T47D (cell line): ENCODE measurements at regions not wholly inside any gene's neighbourhood (a gene's known extent, or its start where the extent isn't known, plus 50 kb on each side); places are given as distances from the start of the nearest gene placed in this dataset.
A peak's percentile ranks its signal among the peaks of the same experiment; 100 is the strongest.

Source experiments
- DNase-seq, 2 experiments: peaks; one replicate each; pipeline versions ENCODE4 v3.0.0 to v3.0.0-alpha.2; 2011 to 2012; ENCODE audit warnings: low read depth in 1 of 2, low spot score in 1 of 2
- JUND ChIP-seq: IDR thresholded peaks from 2 replicates; pipeline ENCODE4 v1.6.1; 2012; ENCODE audit warnings: low read depth
- in situ Hi-C: cut with HindIII; loops from 2 replicates; pipeline ENCODE4 v1.10.0; 2016; ENCODE audit warnings: low sequenced_read_pairs, low pct_unique_long_range_greater_than_20kb

DNA sequence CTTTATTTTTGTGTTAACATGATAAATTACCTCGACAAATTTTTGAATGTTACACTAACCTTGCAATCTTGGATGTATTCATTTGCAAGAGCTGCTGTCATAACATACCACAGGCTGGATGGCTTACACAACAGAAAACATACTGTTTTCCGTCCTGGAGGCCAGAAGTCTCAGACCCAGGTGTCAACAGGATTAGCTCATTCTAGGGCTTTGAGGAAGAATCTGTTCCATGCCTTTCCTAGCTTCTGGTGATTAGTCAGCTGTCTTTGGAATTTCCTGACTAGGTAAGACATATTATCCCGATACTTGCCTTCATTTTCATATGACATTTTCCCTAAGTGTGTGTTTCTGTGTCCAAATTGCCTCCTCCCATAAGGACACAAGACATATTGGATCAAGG lies 188.6 kb upstream of the CDH19 start:
- no peak for TF ChIP-seq JUND
- in situ Hi-C loops: no loop called here
- DNase-seq: no peak

DNA sequence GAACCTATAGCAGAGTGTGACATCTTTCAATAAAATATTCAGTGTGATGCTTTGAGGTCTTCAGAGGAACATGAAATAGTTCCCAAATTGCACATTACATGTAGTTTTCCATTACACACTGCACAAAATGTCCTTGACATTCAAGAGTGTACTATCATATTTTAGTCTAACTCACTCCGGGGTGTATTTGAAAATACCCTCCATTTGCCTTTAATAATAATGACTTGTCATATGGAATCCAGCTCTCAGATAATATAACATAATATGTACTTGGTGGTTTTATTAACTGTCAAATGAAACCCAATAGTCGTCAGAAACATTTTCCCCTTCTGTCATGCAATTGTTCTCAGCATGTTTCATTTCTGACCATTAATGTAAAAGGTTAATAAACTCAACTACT lies 176.7 kb upstream of the CDH19 start:
- no peak for TF ChIP-seq JUND
- in situ Hi-C loops: no loop called here
- DNase-seq: no peak

- in situ Hi-C loops: no loop called here
- no peak for TF ChIP-seq JUND
- no peak for DNase-seq
These were observed 174.2 kb upstream of the CDH19 start for GRCh38 chr18:66778048-66778447.

DNA sequence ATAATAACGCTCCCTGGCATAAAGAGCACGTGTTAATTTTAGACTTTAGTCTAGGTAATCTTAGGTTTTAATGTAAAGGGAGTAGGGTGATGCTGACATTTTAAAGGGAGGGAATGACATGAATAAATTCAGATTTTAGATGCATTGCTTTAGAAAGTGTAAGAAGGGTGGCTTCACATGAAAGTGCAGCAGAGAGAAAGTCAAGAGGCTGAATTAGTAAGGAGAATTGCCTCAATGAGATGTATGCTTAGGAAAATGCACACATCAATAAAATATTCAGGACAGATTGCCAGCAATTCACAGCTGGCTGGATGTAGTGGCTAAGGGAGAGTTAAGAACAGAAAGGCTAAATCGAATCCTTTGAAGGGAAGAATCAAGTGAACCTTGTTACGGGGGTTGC lies 165.5 kb upstream of the CDH19 start:
- no peak for TF ChIP-seq JUND
- in situ Hi-C loops: no loop called here
- DNase-seq: no peak

DNA sequence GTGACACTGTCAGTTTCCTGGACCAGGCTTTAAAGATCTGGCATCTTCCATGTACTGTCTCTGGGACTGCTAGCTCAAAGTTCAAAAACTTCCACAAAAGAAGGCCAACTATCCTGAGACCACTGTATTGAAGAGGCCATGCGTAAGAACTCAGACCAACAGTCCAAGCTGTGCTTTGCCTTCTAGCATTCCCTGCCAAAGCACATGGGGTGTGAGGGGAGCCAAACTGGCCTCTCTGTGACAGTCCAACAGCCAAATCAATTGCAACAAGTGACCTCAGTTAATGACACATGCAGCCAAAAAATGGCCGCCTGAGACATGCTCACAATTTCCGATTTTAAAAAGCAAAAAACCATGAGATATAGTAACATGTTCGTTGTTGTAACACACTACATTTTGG lies 160.3 kb upstream of the CDH19 start:
- in situ Hi-C loops: no loop called here
- no peak for TF ChIP-seq JUND
- DNase-seq: no peak

DNA sequence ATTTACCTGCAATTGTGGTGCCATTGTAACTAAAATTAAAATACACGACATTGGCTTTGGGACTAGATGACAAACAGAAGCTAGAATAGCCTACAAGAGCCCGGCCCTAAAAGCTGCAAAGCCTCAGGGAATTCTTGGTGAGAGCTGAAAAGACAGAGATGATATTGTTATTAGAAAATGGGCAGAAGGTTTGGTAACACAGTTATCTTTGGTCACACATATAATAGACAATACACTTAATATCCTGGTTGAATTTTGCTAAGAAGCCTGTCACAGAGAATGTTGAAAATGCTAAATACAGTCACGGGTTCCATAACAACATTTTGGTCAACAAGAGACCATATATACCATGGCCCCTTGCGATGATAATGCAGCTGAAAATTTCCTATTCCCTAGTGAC lies 157.3 kb upstream of the CDH19 start:
- TF ChIP-seq JUND: no peak
- in situ Hi-C loops: no loop called here
- no peak for DNase-seq

DNA sequence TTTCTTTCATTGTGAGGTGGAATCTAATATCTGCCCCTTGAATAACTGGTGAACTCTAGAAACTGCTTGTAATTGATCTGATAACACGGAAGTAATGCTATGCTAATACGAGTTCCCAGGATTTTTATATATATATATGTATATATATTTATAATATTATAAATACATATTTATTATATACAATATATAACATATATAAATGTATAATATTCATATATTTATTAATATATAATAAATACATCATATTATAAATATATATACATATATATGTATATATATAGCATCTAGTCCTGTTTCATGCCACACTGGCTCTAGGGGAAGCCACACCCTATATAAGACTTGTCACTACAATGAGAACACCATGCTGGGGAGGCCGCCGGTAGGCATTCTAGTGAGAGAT lies 156.7 kb upstream of the CDH19 start:
- TF ChIP-seq JUND: no peak
- no peak for DNase-seq
- in situ Hi-C loops: no loop called here

GRCh38 chr18:66759050-66759828 lies 155.3 kb upstream of the CDH19 start:
- TF ChIP-seq JUND: no peak
- in situ Hi-C loops: no loop called here
- no peak for DNase-seq

- no peak for DNase-seq
- in situ Hi-C loops: no loop called here
- TF ChIP-seq JUND: no peak
These were observed 154.1 kb upstream of the CDH19 start for GRCh38 chr18:66757946-66758345.

GRCh38 chr18:66754335-66754734 lies 150.4 kb upstream of the CDH19 start:
- in situ Hi-C loops: no loop called here
- no peak for DNase-seq
- no peak for TF ChIP-seq JUND

DNA sequence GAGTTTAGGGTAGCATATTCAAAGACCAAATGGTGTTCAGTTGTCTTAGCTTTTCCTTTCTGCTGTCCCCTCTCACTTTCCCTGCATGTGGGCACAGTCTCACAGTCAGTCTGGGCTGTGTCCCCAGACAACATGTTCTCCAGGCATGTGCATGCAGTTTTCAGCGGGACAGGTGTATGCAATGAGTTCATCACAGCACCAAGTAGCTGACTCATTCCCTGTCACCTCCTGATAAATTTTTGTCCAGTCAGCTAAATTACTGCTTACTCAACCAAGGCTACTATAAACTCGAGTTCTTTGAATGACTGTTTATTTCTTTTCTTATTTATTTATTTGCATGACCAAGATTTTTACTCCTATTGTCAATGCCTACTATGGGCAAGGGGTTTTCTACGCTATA lies 148.8 kb upstream of the CDH19 start:
- no peak for DNase-seq
- TF ChIP-seq JUND: no peak
- in situ Hi-C loops: no loop called here

- in situ Hi-C loops: no loop called here
- TF ChIP-seq JUND: no peak
- DNase-seq: no peak
These were observed 145.7 kb upstream of the CDH19 start for GRCh38 chr18:66749481-66750035.

GRCh38 chr18:66749030-66749429 lies 145.1 kb upstream of the CDH19 start:
- in situ Hi-C loops: no loop called here
- DNase-seq: peak in 1 of 2 experiments; percentile 37
- no peak for TF ChIP-seq JUND

GRCh38 chr18:66742832-66743231 lies 138.9 kb upstream of the CDH19 start:
- in situ Hi-C loops: no loop called here
- no peak for TF ChIP-seq JUND
- DNase-seq: no peak
